ENCODE measurements at regions not wholly inside any gene's neighbourhood (a gene's known extent, or its start where the extent isn't known, plus 50 kb on each side); places are given as distances from the start of the nearest gene placed in this dataset.

GRCh38 chr5:8322484-8322883 is 453.5 kb downstream of the MTRR start:
- DNase-seq (ENCODE audit: low read depth in 2 of 2): no peak

- DNase-seq (ENCODE audit: low read depth in 2 of 2): no peak
Measured at GRCh38 chr5:8327016-8327415, 458.1 kb downstream of the MTRR start.

- DNase-seq (ENCODE audit: low read depth in 2 of 2): no peak
Measured at GRCh38 chr5:8329773-8330172, 460.8 kb downstream of the MTRR start.

- DNase-seq (ENCODE audit: low read depth in 2 of 2): no peak
Measured at GRCh38 chr5:8332666-8333445, 463.9 kb downstream of the MTRR start.

DNA sequence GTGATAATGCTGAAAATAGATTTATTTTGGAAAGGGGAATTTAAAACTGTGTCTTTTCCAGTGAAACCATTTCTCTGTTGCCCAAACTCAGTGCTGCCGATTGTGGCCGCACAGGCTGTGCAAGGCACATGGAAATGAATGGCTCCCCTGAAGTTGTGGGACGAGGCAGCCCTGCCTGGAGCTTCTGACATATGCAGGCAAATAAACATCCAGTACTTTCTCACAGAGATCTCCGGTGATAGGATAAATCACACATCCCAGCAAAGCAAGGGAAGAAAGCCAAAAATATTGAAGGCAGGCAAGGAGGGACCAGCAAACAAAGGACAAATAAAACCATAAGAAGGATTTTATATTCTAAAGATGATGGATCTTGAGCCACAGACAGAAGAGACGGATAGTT is 464.5 kb downstream of the MTRR start:
- DNase-seq (ENCODE audit: low read depth in 2 of 2): no peak

DNA sequence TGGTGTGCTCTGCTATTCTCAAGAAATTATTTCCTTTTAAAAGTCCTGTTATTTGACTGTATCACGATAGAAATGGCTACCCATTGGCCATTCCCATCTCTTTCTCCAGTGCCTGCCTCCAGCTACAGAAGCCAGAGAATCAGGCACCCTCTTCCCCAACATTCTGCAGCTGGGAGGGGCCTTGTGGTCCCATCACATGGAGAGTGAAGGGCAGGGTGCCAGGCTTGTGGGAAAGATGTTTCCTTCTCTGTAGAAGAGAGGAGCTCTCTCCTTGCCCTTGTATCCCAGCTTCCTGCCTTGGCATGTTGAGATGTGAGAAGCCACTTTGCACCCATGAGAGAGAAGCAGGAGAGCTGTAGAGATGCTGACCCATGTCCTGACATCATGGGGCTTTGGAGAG is 465.0 kb downstream of the MTRR start:
- DNase-seq (ENCODE audit: low read depth in 2 of 2): no peak

GRCh38 chr5:8340261-8340660 is 471.3 kb downstream of the MTRR start:
- no peak for DNase-seq (ENCODE audit: low read depth in 2 of 2)

DNA sequence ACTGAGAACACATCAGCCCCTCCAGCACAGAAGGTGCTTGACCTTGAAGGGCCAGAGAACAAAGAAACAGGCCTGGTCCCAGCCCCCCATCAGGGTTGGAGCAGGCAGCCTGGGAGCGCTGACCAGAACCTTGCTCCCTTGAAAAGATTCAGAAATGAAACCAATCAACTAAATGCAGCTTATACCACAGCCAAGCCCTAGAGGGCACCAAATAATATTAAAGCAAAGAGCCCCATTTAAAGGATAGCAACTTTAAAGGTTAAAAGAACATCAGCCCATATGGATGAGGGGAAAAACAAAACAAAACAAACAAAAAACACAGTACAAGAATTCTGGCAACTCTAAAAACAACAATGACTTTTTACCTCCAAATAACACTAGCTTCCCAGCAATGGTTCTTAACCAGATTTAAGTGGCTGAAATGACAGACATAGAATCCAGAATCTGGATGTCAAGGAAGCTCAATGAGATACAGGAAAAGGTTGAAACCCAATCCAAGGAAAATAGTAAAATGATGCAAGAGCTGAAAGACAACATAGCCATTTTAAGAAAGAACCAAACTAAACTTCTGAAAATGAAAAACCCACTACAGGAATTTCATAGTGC is 471.9 kb downstream of the MTRR start:
- no peak for DNase-seq (ENCODE audit: low read depth in 2 of 2)

GRCh38 chr5:8341406-8341805 is 472.5 kb downstream of the MTRR start:
- DNase-seq (ENCODE audit: low read depth in 2 of 2): no peak

DNA sequence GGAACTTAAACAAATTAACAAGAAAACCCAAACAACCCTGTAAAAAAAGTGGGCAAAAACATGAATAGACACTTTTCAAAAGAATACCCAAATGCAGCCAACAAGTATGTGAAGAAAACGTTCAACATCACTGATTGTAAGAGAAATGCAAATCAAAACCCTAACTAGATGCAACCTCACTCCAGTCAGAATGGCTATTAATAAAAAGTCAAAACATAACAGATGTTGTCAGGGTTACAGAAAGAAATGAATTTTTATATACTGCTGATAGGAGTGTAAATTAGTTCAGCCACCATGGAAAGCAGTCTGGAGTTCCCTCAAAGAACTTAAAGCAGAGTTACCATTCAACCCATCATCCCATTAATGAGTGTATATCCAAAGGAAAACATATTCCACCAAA is 479.0 kb downstream of the MTRR start:
- DNase-seq (ENCODE audit: low read depth in 2 of 2): no peak

DNA sequence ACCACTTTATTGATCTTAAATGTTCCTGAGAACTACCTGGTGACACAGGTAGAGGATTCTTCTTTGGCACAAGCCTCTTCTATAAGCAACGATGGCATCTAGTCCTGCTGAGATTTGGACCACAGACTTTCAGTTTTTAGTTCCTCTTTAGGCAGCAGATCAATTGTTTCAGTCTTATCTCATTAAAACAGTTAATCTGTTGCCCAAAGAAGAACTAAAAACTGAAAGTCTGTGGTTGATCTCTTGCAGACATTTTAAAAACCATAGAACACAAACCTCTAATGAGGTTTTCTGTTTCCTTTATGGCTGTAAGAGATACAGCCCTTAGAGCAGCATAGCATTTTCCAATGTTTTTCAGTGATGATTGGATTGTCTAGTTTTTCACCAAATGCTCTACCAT is 480.9 kb downstream of the MTRR start:
- DNase-seq (ENCODE audit: low read depth in 2 of 2): no peak

DNA sequence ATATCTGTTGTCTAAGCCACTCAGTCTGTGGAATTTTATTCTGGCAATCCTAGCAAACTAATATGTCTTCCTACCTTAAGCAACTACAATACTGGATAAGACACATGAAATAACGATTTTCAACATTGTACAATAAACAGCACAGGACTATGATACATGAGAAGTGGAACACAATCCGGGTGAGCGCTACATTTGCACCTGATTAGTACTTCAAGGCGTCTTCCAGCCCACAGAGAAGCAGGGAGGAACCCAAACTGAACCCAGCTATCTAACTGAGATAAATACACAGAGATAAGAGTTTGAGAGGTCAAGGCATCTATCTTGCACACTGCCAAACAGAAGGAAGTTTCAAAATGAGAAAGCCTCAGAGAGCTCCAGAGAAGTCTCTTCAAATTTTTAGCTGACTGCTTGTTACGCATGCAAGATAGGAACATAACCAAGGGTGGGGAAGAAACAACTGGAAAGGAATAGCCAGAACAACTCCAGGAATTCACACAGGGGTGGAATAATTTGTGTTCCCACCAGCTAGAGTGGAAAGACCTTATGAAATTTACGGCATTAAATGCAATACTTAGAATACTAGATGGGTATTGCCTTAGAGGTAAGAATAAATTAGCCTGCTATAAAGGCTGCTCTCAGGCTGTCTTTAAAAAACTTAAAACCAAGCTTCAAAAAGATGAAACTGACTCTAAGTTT is 481.8 kb downstream of the MTRR start:
- no peak for DNase-seq (ENCODE audit: low read depth in 2 of 2)

DNA sequence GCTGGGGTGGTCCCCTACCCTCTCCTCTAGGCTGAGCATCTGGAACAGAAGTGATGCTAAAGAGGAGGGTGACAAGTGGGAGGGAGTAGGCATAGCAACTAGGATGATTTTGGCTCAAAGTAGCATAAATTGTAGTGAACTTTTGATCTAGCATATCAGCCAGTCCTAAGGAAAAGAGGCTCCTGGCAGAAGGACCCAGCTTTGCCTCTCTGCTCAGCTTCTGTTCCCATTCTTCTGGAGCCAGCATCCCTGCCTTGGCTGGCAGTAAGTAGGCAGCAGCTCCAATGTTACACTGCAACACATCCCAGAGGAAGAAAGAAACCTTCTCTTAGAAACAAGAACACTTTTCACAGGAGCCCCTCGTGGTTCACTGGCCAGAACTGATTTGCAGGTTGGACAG is 487.0 kb downstream of the MTRR start:
- no peak for DNase-seq (ENCODE audit: low read depth in 2 of 2)

DNA sequence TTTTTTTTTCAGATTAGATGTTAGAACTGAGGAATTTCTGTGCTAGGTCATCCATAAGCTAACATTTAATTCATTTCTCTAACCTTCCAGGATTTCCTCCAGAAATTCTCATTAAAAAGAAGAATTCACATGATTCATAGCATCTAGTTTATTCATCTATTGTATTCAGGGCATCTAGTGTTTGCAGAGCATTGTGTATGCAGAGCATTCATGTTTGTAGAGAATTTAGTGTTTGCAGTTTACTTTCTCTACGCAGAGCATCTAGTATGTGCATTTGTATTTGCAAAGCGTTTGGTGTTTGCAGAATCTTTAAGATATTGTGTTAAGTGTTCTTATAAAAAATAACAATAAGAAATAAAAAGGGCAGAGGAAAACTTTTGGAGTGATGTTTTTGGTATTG is 491.1 kb downstream of the MTRR start:
- no peak for DNase-seq (ENCODE audit: low read depth in 2 of 2)

DNA sequence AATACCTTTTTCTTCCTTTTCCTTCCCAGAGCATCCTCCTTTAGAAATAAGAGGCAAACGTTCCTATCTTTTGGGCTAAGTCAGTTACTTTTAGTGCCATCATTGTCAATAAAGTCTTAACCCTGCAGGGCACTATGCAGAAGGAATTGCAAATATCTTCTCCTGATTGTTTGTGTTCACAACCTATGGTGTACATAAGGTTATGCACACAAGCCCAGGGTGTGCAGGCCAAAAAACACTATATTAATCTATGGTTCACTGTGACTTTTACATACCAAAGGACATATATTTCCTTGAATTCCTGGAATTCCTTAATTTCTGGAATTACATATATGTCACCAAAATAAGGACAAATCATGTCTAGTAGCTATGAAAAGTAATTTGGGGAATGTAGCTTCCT is 493.5 kb downstream of the MTRR start:
- DNase-seq (ENCODE audit: low read depth in 2 of 2): no peak

DNA sequence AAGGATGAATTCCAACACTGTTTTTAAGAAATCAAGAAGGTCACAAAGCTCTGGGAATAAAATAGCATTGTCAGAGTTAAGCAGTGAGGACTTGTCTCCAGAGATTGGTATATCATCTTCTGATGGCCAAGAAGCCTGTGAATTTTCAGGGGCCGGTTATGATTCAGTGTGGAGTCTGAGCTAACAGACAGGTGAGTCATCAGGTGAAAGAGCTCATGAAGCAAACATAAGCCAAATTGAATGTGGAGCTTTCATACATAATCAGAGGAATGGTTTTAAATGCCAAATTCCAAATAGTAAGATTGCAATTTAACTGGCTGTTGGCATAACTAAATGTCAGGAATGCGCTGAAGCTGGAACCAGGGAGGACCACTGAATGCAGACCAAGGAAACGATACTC is 494.2 kb downstream of the MTRR start:
- DNase-seq (ENCODE audit: low read depth in 2 of 2): no peak

DNA sequence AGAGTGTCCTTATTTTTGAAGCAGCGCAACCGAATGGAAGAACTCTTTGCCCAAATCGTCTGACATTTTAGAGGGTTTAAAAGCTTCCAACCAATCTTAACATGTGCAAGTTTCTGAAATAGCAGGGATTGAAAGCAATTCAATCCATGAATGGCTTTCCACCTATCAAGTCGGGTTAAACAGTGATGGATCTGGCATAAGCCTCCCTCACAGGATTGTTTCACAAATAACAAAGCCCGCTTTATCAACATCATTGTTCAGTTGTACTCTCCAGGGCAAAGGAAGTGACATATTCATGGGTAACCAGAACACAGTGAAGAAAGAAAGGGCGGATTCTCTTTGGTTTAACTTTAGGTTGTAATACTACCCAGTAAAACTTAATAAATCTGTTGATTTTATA is 497.3 kb downstream of the MTRR start:
- DNase-seq (ENCODE audit: low read depth in 2 of 2): no peak

DNA sequence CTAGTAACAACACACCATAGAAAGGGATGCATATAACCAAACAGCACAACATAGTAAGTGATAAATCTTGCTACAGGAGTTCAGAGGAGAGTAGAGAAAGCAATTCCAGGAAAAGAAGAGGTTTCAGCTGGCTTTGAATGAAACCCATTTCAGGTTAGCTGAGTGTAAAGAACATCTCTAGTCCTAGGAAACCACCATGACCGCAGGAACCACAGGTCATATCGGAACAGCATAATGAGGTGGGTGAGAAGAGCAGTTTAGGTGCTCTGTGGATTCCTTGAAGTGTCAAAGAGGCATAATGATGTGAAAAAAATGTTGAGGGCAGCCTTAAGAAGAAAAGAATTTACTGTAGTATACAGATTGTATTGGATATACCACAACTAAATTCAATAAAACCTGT is 507.5 kb downstream of the MTRR start:
- DNase-seq (ENCODE audit: low read depth in 2 of 2): no peak

GRCh38 chr5:8381972-8382371 is 513.0 kb downstream of the MTRR start:
- no peak for DNase-seq (ENCODE audit: low read depth in 2 of 2)

DNA sequence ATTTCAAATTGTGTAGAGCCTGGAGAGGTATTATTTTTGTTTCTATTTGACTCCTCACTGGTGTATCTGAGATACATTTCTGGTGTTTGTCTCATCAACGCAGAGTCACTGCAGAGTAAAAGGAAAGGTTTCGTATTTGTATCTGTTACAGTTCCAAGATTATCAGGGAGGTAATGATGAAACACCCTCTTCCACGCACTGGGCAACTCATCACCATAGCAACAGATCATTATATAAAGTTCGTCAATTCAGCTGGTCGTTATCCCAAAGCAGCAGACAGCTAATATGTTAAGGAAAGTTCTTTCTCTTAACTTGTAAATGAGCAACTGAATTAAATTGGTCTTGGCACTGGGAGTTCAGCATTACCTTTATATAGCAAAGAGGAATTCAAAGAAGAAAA is 513.5 kb downstream of the MTRR start:
- DNase-seq (ENCODE audit: low read depth in 2 of 2): no peak

DNA sequence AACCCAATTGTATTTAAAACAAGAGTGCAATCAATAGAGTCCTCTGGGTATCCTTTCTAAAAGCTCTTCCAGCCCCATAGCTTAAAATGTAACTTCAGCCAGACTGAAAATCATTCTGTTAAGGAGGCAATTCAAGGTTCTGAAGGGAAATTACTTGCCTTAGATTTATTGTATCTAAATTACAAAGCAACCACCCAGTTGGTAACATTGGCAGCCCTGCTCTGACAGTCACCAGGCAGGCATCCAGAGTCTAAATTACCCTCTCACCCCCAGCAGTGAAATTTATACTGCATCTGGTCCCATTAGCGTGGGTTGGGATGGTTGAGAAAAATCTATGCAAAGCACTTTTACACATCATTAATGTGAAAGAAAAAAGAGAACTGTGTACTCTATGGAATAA is 514.7 kb downstream of the MTRR start:
- no peak for DNase-seq (ENCODE audit: low read depth in 2 of 2)

- no peak for DNase-seq (ENCODE audit: low read depth in 2 of 2)
Measured at GRCh38 chr5:8386719-8387288, 517.9 kb downstream of the MTRR start.

- DNase-seq (ENCODE audit: low read depth in 2 of 2): no peak
Measured at GRCh38 chr5:8391911-8392310, 523.0 kb downstream of the MTRR start.

Data from activated CD4-positive, alpha-beta T cell treated with anti-CD3 and anti-CD28 coated beads for 24 hours (primary cell).